IMR-90 (cell line): ENCODE measurements at regions not wholly inside any gene's neighbourhood (a gene's known extent, or its start where the extent isn't known, plus 50 kb on each side); places are given as distances from the start of the nearest gene placed in this dataset.

ENCODE experiments used
- ATAC-seq: fragments of 200-7000 bp; cut with Tn5 transposase; 2 replicates; pipeline ENCODE4 v1.9.1; 2020; ENCODE audit warnings: low read depth, mild to moderate bottlenecking, moderate library complexity
- BruUV-seq: library from RNA; stranded (reverse); fragments of 400-500 nt; replicated peaks from 2 replicates; lab custom pipeline; 2021; lab: Mats Ljungman, UMichigan
- CTCF ChIA-PET: fragments of 300-600 bp; formaldehyde crosslinking; extraction: SDS; loops from one replicate; lab custom pipeline; 2021; ENCODE audit warnings: antibody characterized with exemption; lab: Yijun Ruan, JAX
- POLR2A ChIA-PET: fragments of 300-600 bp; sonication (Branson Sonifier 250); formaldehyde crosslinking; loops from one replicate; lab custom pipeline; 2022; ENCODE audit warnings: antibody characterized with exemption; ENCODE audit not compliant: unreplicated experiment; lab: Charles Lee
- DNase-seq: peaks from one replicate; pipeline ENCODE4 v3.0.0; 2013
- H2AFZ ChIP-seq: replicated peaks from 2 replicates; pipeline ENCODE3; 2013; ENCODE audit warnings: low read length, mild to moderate bottlenecking; ENCODE audit not compliant: poor library complexity
- H2AK5ac ChIP-seq: 2 replicates; pipeline ENCODE4 v1.6.1; 2013; ENCODE audit warnings: low read depth, low read length, inconsistent platforms
- H2AK9ac ChIP-seq: replicated peaks from 2 replicates; pipeline ENCODE3; 2013; ENCODE audit warnings: mild to moderate bottlenecking, low read depth, low read length, moderate library complexity; ENCODE audit not compliant: poor library complexity
- H2BK120ac ChIP-seq: 2 replicates; pipeline ENCODE4 v1.6.1; 2013; ENCODE audit warnings: low read depth, low read length, inconsistent platforms
- H2BK15ac ChIP-seq: 3 replicates; pipeline ENCODE4 v1.6.1; 2013; ENCODE audit warnings: low read depth, low read length, inconsistent platforms
- H2BK20ac ChIP-seq: 2 replicates; pipeline ENCODE4 v1.6.1; 2013; ENCODE audit warnings: low read depth, mild to moderate bottlenecking, inconsistent platforms, low read length, moderate library complexity
- H2BK5ac ChIP-seq: 2 replicates; pipeline ENCODE4 v1.6.1; 2013; ENCODE audit warnings: mild to moderate bottlenecking, low read depth, low read length, inconsistent platforms; ENCODE audit not compliant: poor library complexity, severe bottlenecking
- H3K14ac ChIP-seq: replicated peaks from 2 replicates; pipeline ENCODE4 v1.6.1; 2013; ENCODE audit warnings: low read depth, low read length, inconsistent platforms
- H3K18ac ChIP-seq: 2 replicates; pipeline ENCODE4 v1.6.1; 2013; ENCODE audit warnings: low read depth, low read length, control low read depth
- H3K23ac ChIP-seq: 2 replicates; pipeline ENCODE4 v1.6.1; 2013; ENCODE audit warnings: low read depth, low read length, inconsistent platforms
- H3K27ac ChIP-seq: 2 replicates; pipeline ENCODE4 v1.5.1; 2013; ENCODE audit warnings: mild to moderate bottlenecking, control low read depth, low read length; ENCODE audit not compliant: insufficient read depth
- H3K27me3 ChIP-seq: 2 replicates; pipeline ENCODE4 v1.6.1; 2013; ENCODE audit warnings: low read length; ENCODE audit not compliant: control insufficient read depth, insufficient read depth
- H3K36me3 ChIP-seq: 2 replicates; pipeline ENCODE4 v1.6.1; 2013; ENCODE audit warnings: low read length, mixed read lengths; ENCODE audit not compliant: control insufficient read depth, insufficient read depth
- H3K4ac ChIP-seq: 2 replicates; pipeline ENCODE4 v1.6.1; 2013; ENCODE audit warnings: low read depth, low read length, inconsistent platforms
- H3K4me1 ChIP-seq: 2 replicates; pipeline ENCODE4 v1.6.1; 2013; ENCODE audit warnings: low read length, mixed read lengths; ENCODE audit not compliant: control insufficient read depth, insufficient read depth
- H3K4me2 ChIP-seq: 2 replicates; pipeline ENCODE4 v1.6.1; 2013; ENCODE audit warnings: low read depth, mild to moderate bottlenecking, control low read depth, low read length, moderate library complexity
- H3K4me3 ChIP-seq: 2 replicates; pipeline ENCODE4 v1.5.1; 2013; ENCODE audit warnings: low read depth, mild to moderate bottlenecking, control low read depth, low read length, moderate library complexity; ENCODE audit not compliant: insufficient read depth
- H3K56ac ChIP-seq: 2 replicates; pipeline ENCODE4 v1.6.1; 2013; ENCODE audit warnings: low read length, inconsistent platforms; ENCODE audit not compliant: insufficient read depth; ENCODE audit errors: extremely low read depth
- H3K79me1 ChIP-seq, 2 experiments: 2 replicates each; pipeline ENCODE4 v1.6.1; 2013; ENCODE audit warnings: low read length in 2 of 2, inconsistent platforms in 1 of 2, low read depth in 1 of 2
- H3K9ac ChIP-seq: 2 replicates; pipeline ENCODE4 v1.6.1; 2013; ENCODE audit warnings: low read depth, low read length, control low read depth
- H3K9me1 ChIP-seq: 2 replicates; pipeline ENCODE4 v1.6.1; 2013; ENCODE audit warnings: low read length, inconsistent platforms; ENCODE audit not compliant: insufficient read depth
- H3K9me3 ChIP-seq: 2 replicates; pipeline ENCODE4 v1.6.1; 2013; ENCODE audit warnings: low read length; ENCODE audit not compliant: control insufficient read depth, insufficient read depth
- H4K20me1 ChIP-seq: 2 replicates; pipeline ENCODE4 v1.6.1; 2013; ENCODE audit warnings: low read length, inconsistent platforms; ENCODE audit not compliant: insufficient read depth
- H4K5ac ChIP-seq: 2 replicates; pipeline ENCODE4 v1.6.1; 2013; ENCODE audit warnings: mild to moderate bottlenecking, low read depth, low read length, control low read depth
- H4K8ac ChIP-seq, 2 experiments: 2 replicates each; pipeline ENCODE4 v1.6.1; 2013; ENCODE audit warnings: low read depth in 2 of 2, low read length in 2 of 2, control low read depth in 1 of 2, inconsistent platforms in 1 of 2
- H4K91ac ChIP-seq: 2 replicates; pipeline ENCODE4 v1.6.1; 2013; ENCODE audit warnings: low read depth, low read length, inconsistent platforms; ENCODE audit not compliant: insufficient read depth
- BHLHE40 ChIP-seq: fragments of 150-350 bp; IDR thresholded peaks from 2 replicates; pipeline ENCODE4 v1.6.1; 2016; ENCODE audit warnings: mild to moderate bottlenecking, low read depth, low read length
- FOS ChIP-seq: fragments of 150-350 bp; IDR thresholded peaks from 2 replicates; pipeline ENCODE4 v1.6.1; 2016; ENCODE audit warnings: low read depth, low read length
- MAFK ChIP-seq: IDR thresholded peaks from 2 replicates; pipeline ENCODE4 v1.6.1; 2012; ENCODE audit warnings: low read depth, low read length, improper control_type of control experiment
- MAZ ChIP-seq: IDR thresholded peaks from 2 replicates; pipeline ENCODE4 v1.6.1; 2012; ENCODE audit warnings: low read depth, mild to moderate bottlenecking, low read length, improper control_type of control experiment, moderate library complexity, borderline replicate concordance
- NFE2L2 ChIP-seq: fragments of 150-350 bp; IDR thresholded peaks from 2 replicates; pipeline ENCODE4 v1.6.1; 2016; ENCODE audit warnings: low read depth, mild to moderate bottlenecking, low read length
- POLR2A ChIP-seq: IDR thresholded peaks from 2 replicates; pipeline ENCODE4 v1.6.1; 2012; ENCODE audit warnings: mild to moderate bottlenecking, low read depth, low read length
- RCOR1 ChIP-seq: IDR thresholded peaks from 2 replicates; pipeline ENCODE4 v1.6.1; 2012; ENCODE audit warnings: mild to moderate bottlenecking, low read length, improper control_type of control experiment; ENCODE audit not compliant: insufficient replicate concordance
- WGBS, 2 experiments: methylation state at CpG; one replicate each; pipeline versions ENCODE4 v1.1.5 to v1.1.7; 2013; ENCODE audit warnings: missing lambda C conversion rate in 2 of 2; ENCODE audit not compliant: insufficient read length in 1 of 2; ENCODE audit errors: extremely low coverage in 2 of 2; 5-methylcytosine and 5-hydroxymethylcytosine counted together
- dilution Hi-C: fragments of 300-500 bp; cut with HindIII; formaldehyde crosslinking; loops from one replicate; pipeline ENCODE4 v1.14.3; 2018; ENCODE audit warnings: low sequenced_read_pairs; ENCODE audit not compliant: unreplicated experiment
- in situ Hi-C: fragments of 300-500 bp; cut with MboI; formaldehyde crosslinking; loops from 3 replicates; pipeline ENCODE4 v1.14.3; 2019; ENCODE audit warnings: low sequenced_read_pairs, inconsistent platforms, mixed read lengths
- intact Hi-C: fragments of 100-400 bp; cut with micrococcal nuclease; formaldehyde crosslinking; loops from 2 replicates; pipeline ENCODE4 v1.10.0; 2022
- TF ChIP-seq, protein P1 (sequence below): conservative IDR thresholded peaks from 2 replicates; pipeline ENCODE4 v1.5.1; 2012; ENCODE audit warnings: mild to moderate bottlenecking, low read depth, low read length, improper control_type of control experiment

DNA sequence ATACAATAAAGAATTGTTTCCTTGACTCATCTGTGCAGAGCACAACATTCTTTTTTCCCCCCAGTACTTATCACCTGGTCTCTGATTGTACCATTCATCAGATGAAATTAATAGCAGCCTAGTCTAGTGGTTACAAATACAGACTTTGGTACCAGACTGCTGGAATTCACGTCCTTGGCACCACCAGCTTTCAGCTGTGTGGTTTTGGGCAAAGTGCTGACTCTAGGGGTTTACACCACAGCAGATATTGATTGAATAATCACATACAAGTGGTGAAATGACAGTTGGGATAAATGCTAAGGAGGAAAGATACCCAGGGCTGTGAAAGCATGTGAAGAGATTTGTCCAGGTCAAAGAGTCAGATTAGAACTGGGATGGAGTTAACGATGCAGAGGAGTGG is 79.3 kb upstream of the ATP10B start:
- no peak for ATAC-seq
- Histone ChIP-seq H3K79me1 (no peaks in the 10 kb centered on the region), H2AFZ (no peak overlapping the region), H4K91ac (no peak overlapping the region), H3K4me3 (no peak overlapping the region), H3K9ac (no peak overlapping the region), H3K4ac (no peak overlapping the region), H3K23ac (no peak overlapping the region), H3K4me1 (no peaks in the 10 kb centered on the region), H3K4me2 (no peak overlapping the region), H3K36me3 (no peaks in the 10 kb centered on the region), H2AK5ac (no peak overlapping the region), H2BK5ac (no peak overlapping the region), H3K9me1 (no peaks in the 10 kb centered on the region), H4K8ac (no peak overlapping the region), H4K5ac (no peak overlapping the region), H4K20me1 (no peaks in the 10 kb centered on the region), H3K56ac (no peak overlapping the region), H3K9me3 (peaks cover 41% of the 10 kb centered on the region), H3K14ac (no peak overlapping the region), H2AK9ac (no peak overlapping the region), H3K27me3 (no peaks in the 10 kb centered on the region), H2BK20ac (no peak overlapping the region), H3K18ac (no peak overlapping the region), H2BK120ac (no peak overlapping the region), H2BK15ac (no peak overlapping the region), H3K27ac (no peak overlapping the region)
- dilution Hi-C loops (no loop called here), intact Hi-C loops (no loop called here), in situ Hi-C loops (no loop called here)
- TF ChIP-seq MAFK = no peak
- TF ChIP-seq RCOR1 = no peak
- no peak for TF ChIP-seq MAZ
- TF ChIP-seq FOS = no peak
- no peak for TF ChIP-seq BHLHE40
- TF ChIP-seq, protein P1, sequence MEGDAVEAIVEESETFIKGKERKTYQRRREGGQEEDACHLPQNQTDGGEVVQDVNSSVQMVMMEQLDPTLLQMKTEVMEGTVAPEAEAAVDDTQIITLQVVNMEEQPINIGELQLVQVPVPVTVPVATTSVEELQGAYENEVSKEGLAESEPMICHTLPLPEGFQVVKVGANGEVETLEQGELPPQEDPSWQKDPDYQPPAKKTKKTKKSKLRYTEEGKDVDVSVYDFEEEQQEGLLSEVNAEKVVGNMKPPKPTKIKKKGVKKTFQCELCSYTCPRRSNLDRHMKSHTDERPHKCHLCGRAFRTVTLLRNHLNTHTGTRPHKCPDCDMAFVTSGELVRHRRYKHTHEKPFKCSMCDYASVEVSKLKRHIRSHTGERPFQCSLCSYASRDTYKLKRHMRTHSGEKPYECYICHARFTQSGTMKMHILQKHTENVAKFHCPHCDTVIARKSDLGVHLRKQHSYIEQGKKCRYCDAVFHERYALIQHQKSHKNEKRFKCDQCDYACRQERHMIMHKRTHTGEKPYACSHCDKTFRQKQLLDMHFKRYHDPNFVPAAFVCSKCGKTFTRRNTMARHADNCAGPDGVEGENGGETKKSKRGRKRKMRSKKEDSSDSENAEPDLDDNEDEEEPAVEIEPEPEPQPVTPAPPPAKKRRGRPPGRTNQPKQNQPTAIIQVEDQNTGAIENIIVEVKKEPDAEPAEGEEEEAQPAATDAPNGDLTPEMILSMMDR = no peak
- TF ChIP-seq NFE2L2 = no peak
- no peak for TF ChIP-seq POLR2A
- WGBS, 2 experiments = no CpG with 5 or more reads among the region's 2 CpGs
- no TSS peak for BruUV-seq
- ChIA-PET POLR2A (no interaction called here), CTCF (no interaction called here)
- DNase-seq = no peak
